Neuronal stem cell (in vitro differentiated cells): ENCODE measurements at regions not wholly inside any gene's neighbourhood (a gene's known extent, or its start where the extent isn't known, plus 50 kb on each side); places are given as distances from the start of the nearest gene placed in this dataset.

Experiments used
- DNase-seq: peaks from one replicate; pipeline ENCODE4 v3.0.0-alpha.2; 2013; ENCODE audit warnings: low spot score
- H2AFZ ChIP-seq: one replicate; pipeline ENCODE4 v1.6.1; 2013; ENCODE audit warnings: mild to moderate bottlenecking, low read length, inconsistent platforms
- H2AK5ac ChIP-seq: 2 replicates; pipeline ENCODE4 v1.6.1; 2013; ENCODE audit warnings: low read depth, mild to moderate bottlenecking, inconsistent platforms, low read length, moderate library complexity, mixed read lengths
- H2BK120ac ChIP-seq: 2 replicates; pipeline ENCODE4 v1.6.1; 2013; ENCODE audit warnings: low read depth, mild to moderate bottlenecking, inconsistent platforms, low read length, moderate library complexity, mixed read lengths
- H2BK12ac ChIP-seq: one replicate; pipeline ENCODE4 v1.6.1; 2013; ENCODE audit warnings: low read length, inconsistent platforms
- H2BK15ac ChIP-seq: 2 replicates; pipeline ENCODE4 v1.6.1; 2013; ENCODE audit warnings: mild to moderate bottlenecking, low read length, inconsistent platforms, mixed read lengths
- H2BK5ac ChIP-seq: one replicate; pipeline ENCODE4 v1.6.1; 2013; ENCODE audit warnings: inconsistent platforms, mild to moderate bottlenecking, low read length, moderate library complexity
- H3K14ac ChIP-seq: one replicate; pipeline ENCODE4 v1.6.1; 2013; ENCODE audit warnings: low read length, inconsistent platforms
- H3K18ac ChIP-seq: 2 replicates; pipeline ENCODE4 v1.6.1; 2013; ENCODE audit warnings: low read length, inconsistent platforms
- H3K23ac ChIP-seq: 2 replicates; pipeline ENCODE4 v1.6.1; 2013; ENCODE audit warnings: low read depth, mild to moderate bottlenecking, mixed read lengths, low read length, inconsistent platforms; ENCODE audit not compliant: poor library complexity
- H3K27ac ChIP-seq: replicated peaks from 3 replicates; pipeline ENCODE4 v1.5.1; 2013; ENCODE audit warnings: low read length, inconsistent platforms
- H3K27me3 ChIP-seq, 3 experiments: 2 replicates each; pipeline ENCODE4 v1.6.1; 2013; ENCODE audit warnings: low read length in 3 of 3, mild to moderate bottlenecking in 2 of 3, inconsistent platforms in 1 of 3, low read depth in 1 of 3, mixed read lengths in 1 of 3, moderate library complexity in 1 of 3; ENCODE audit not compliant: control insufficient read depth in 3 of 3, insufficient read depth in 3 of 3
- H3K36me3 ChIP-seq, 2 donors: replicated peaks in 1 of 2; 2 replicates each; pipeline ENCODE4 v1.6.1; 2013; ENCODE audit warnings: low read length in 2 of 2; ENCODE audit not compliant: control insufficient read depth in 2 of 2, insufficient read depth in 2 of 2
- H3K4ac ChIP-seq: 2 replicates; pipeline ENCODE4 v1.6.1; 2013; ENCODE audit warnings: inconsistent platforms, mild to moderate bottlenecking, low read length, moderate library complexity
- H3K4me1 ChIP-seq, 2 donors: 1 replicate in 1 of 2; 2 replicates in 1 of 2; pipeline ENCODE4 v1.6.1; 2013; ENCODE audit warnings: low read length in 2 of 2, low read depth in 1 of 2; ENCODE audit not compliant: control insufficient read depth in 2 of 2, insufficient read depth in 1 of 2
- H3K4me2 ChIP-seq: one replicate; pipeline ENCODE4 v1.6.1; 2013; ENCODE audit warnings: mild to moderate bottlenecking, low read length, inconsistent platforms; ENCODE audit not compliant: insufficient read depth, poor library complexity, severe bottlenecking
- H3K4me3 ChIP-seq, 2 donors: 2 replicates each; pipeline ENCODE4 v1.5.1; 2013; ENCODE audit warnings: low read length in 2 of 2, mild to moderate bottlenecking in 2 of 2, inconsistent platforms in 1 of 2, moderate library complexity in 1 of 2
- H3K79me1 ChIP-seq: one replicate; pipeline ENCODE4 v1.6.1; 2013; ENCODE audit warnings: low read depth, mild to moderate bottlenecking, inconsistent platforms, low read length, moderate library complexity
- H3K9ac ChIP-seq: one replicate; pipeline ENCODE4 v1.6.1; 2013; ENCODE audit warnings: mild to moderate bottlenecking, low read depth, low read length, inconsistent platforms; ENCODE audit not compliant: poor library complexity
- H3K9me3 ChIP-seq, 2 donors: replicated peaks in 1 of 2; 2 replicates each; pipeline versions ENCODE3 to v1.6.1; 2013; ENCODE audit warnings: low read length in 2 of 2, mild to moderate bottlenecking in 2 of 2, inconsistent platforms in 1 of 2, low read depth in 1 of 2, mixed read lengths in 1 of 2, moderate library complexity in 1 of 2; ENCODE audit not compliant: control insufficient read depth in 2 of 2, insufficient read depth in 1 of 2
- H4K8ac ChIP-seq: one replicate; pipeline ENCODE4 v1.6.1; 2013; ENCODE audit warnings: low read depth, mild to moderate bottlenecking, inconsistent platforms, low read length, moderate library complexity
- H4K91ac ChIP-seq: one replicate; pipeline ENCODE4 v1.6.1; 2013; ENCODE audit warnings: low read length, low read depth, mild to moderate bottlenecking, inconsistent platforms; ENCODE audit not compliant: poor library complexity
- WGBS, 2 donors: extraction: QIAGEN DNeasy Blood & Tissue Kit; methylation state at CpG; one replicate each; pipeline ENCODE4 v1.1.7; 2013; ENCODE audit warnings: missing lambda C conversion rate in 2 of 2, mixed read lengths in 1 of 2; ENCODE audit not compliant: insufficient read length in 2 of 2, insufficient replicate concordance in 1 of 2; ENCODE audit errors: extremely low coverage in 2 of 2; 5-methylcytosine and 5-hydroxymethylcytosine counted together

GRCh38 chr2:144943986-144944385, 424.1 kb upstream of the ZEB2 start:
- no peak overlapping the region for H3K4ac ChIP-seq

GRCh38 chr2:144943293-144943941, 423.5 kb upstream of the ZEB2 start:
- H3K4me3 ChIP-seq, result no peak overlapping the region
- H3K4me2 ChIP-seq, result no peak overlapping the region
- no peak overlapping the region for H4K91ac ChIP-seq
- H2AFZ ChIP-seq, result no peak overlapping the region
- H3K9ac ChIP-seq, result no peak overlapping the region
- H2BK15ac ChIP-seq, result no peak overlapping the region
- H3K9me3 ChIP-seq, result no peaks in the 10 kb centered on the region
- no peak overlapping the region for H2BK120ac ChIP-seq
- no peak overlapping the region for H3K4ac ChIP-seq
- H2AK5ac ChIP-seq, result no peak overlapping the region
- no peaks in the 10 kb centered on the region for H3K79me1 ChIP-seq
- DNase-seq, result no peak
- no peaks in the 10 kb centered on the region for H3K36me3 ChIP-seq
- H3K27ac ChIP-seq, result no peak overlapping the region
- H3K18ac ChIP-seq, result no peak overlapping the region
- H2BK5ac ChIP-seq, result no peak overlapping the region
- no peak overlapping the region for H2BK12ac ChIP-seq
- no peaks in the 10 kb centered on the region for H3K27me3 ChIP-seq
- peaks cover 0 to 7% of the 10 kb centered on the region in 2 donors for H3K4me1 ChIP-seq
- WGBS, 2 donors, result no CpG with 5 or more reads among the region's 5 CpGs
- no peak overlapping the region for H4K8ac ChIP-seq
- H3K23ac ChIP-seq, result no peak overlapping the region
- no peak overlapping the region for H3K14ac ChIP-seq

More at GRCh38 chr2:144943986-144944385, 424.1 kb upstream of the ZEB2 start:
- Histone ChIP-seq H2BK120ac (no peak overlapping the region), H3K36me3 (no peaks in the 10 kb centered on the region), H3K27me3 (no peaks in the 10 kb centered on the region), H3K23ac (no peak overlapping the region), H3K14ac (no peak overlapping the region), H4K91ac (no peak overlapping the region), H3K4me3 (no peak overlapping the region), H2BK15ac (no peak overlapping the region), H3K9ac (no peak overlapping the region), H2BK12ac (no peak overlapping the region), H3K9me3 (no peaks in the 10 kb centered on the region), H2BK5ac (no peak overlapping the region), H4K8ac (no peak overlapping the region), H3K27ac (no peak overlapping the region), H2AK5ac (no peak overlapping the region), H3K18ac (no peak overlapping the region), H3K4me2 (no peak overlapping the region), H3K4me1 (peaks cover 0 to 7% of the 10 kb centered on the region in 2 donors), H3K79me1 (no peaks in the 10 kb centered on the region), H2AFZ (no peak overlapping the region)
- no CpG with 5 or more reads among the region's 2 CpGs for WGBS, 2 donors
- no peak for DNase-seq

GRCh38 chr2:144942516-144943256, 422.8 kb upstream of the ZEB2 start:
- Histone ChIP-seq H4K8ac (no peak overlapping the region), H4K91ac (no peak overlapping the region), H3K27ac (no peak overlapping the region), H3K36me3 (no peaks in the 10 kb centered on the region), H3K14ac (no peak overlapping the region), H3K9ac (no peak overlapping the region), H3K79me1 (no peaks in the 10 kb centered on the region), H3K9me3 (no peaks in the 10 kb centered on the region), H2BK120ac (no peak overlapping the region), H2BK5ac (no peak overlapping the region), H3K4me2 (no peak overlapping the region), H3K4ac (no peak overlapping the region), H3K4me3 (no peak overlapping the region), H2BK15ac (no peak overlapping the region), H2BK12ac (no peak overlapping the region), H2AFZ (no peak overlapping the region), H3K27me3 (no peaks in the 10 kb centered on the region), H3K18ac (no peak overlapping the region), H3K23ac (no peak overlapping the region), H2AK5ac (no peak overlapping the region), H3K4me1 (peaks cover 0 to 7% of the 10 kb centered on the region in 2 donors)
- DNase-seq, result no peak
- no CpG with 5 or more reads among the region's 8 CpGs for WGBS, 2 donors

GRCh38 chr2:144941743-144942488, 422.0 kb upstream of the ZEB2 start:
- H3K4ac ChIP-seq, result no peak overlapping the region
- no peak overlapping the region for H2BK5ac ChIP-seq
- no peaks in the 10 kb centered on the region for H3K36me3 ChIP-seq
- H3K14ac ChIP-seq, result no peak overlapping the region
- no peaks in the 10 kb centered on the region for H3K9me3 ChIP-seq
- no peaks in the 10 kb centered on the region for H3K27me3 ChIP-seq
- H3K4me3 ChIP-seq, result no peak overlapping the region
- H3K18ac ChIP-seq, result no peak overlapping the region
- H4K8ac ChIP-seq, result no peak overlapping the region
- no peak overlapping the region for H4K91ac ChIP-seq
- no peak overlapping the region for H2BK120ac ChIP-seq
- WGBS, 2 donors, result no CpG with 5 or more reads among the region's 5 CpGs
- H3K9ac ChIP-seq, result no peak overlapping the region
- no peak overlapping the region for H3K27ac ChIP-seq
- no peak overlapping the region for H2BK15ac ChIP-seq
- H3K79me1 ChIP-seq, result no peaks in the 10 kb centered on the region
- no peak overlapping the region for H3K4me2 ChIP-seq
- H3K23ac ChIP-seq, result no peak overlapping the region
- H2AFZ ChIP-seq, result no peak overlapping the region
- H3K4me1 ChIP-seq, result peaks cover 0 to 7% of the 10 kb centered on the region in 2 donors
- no peak overlapping the region for H2AK5ac ChIP-seq
- DNase-seq, result no peak
- H2BK12ac ChIP-seq, result no peak overlapping the region
